T-helper 2 cell treated with Interferon-gamma antibody and Interleukin-4, amounts not matched to agents 100 ng/mL and 5 ng/mL, for 36 hours (primary cell): ENCODE measurements at regions not wholly inside any gene's neighbourhood (a gene's known extent, or its start where the extent isn't known, plus 50 kb on each side); places are given as distances from the start of the nearest gene placed in this dataset.
"Not testable (repeated sequence)": the region's sequence is repeated elsewhere in the genome, so short reads cannot be mapped to it uniquely, and the experiment has no call there.

ENCODE experiments used
- intact Hi-C: fragments of 100-400 bp; cut with micrococcal nuclease; formaldehyde crosslinking; loops from one replicate; pipeline ENCODE4 v1.15.1; 2023

GRCh38 chr6:90714319-90714718, 127.4 kb upstream of the MAP3K7 start:
- intact Hi-C loops = no loop called here

GRCh38 chr6:90712114-90712513, 125.2 kb upstream of the MAP3K7 start:
- intact Hi-C loops = no loop called here

- intact Hi-C loops = no loop called here
Observed at GRCh38 chr6:90709431-90709996, 122.6 kb upstream of the MAP3K7 start.

- intact Hi-C loops = no loop called here
Observed at GRCh38 chr6:90708206-90708737, 121.4 kb upstream of the MAP3K7 start.

- intact Hi-C loops = no loop called here
Observed at GRCh38 chr6:90707246-90707645, 120.4 kb upstream of the MAP3K7 start.

- intact Hi-C loops = no loop called here
Observed at GRCh38 chr6:90703336-90703735, 116.5 kb upstream of the MAP3K7 start.

GRCh38 chr6:90701926-90702325, 115.1 kb upstream of the MAP3K7 start:
- intact Hi-C loops = no loop called here

GRCh38 chr6:90701146-90701781, 114.4 kb upstream of the MAP3K7 start:
- intact Hi-C loops = no loop called here

GRCh38 chr6:90695316-90695715, 108.4 kb upstream of the MAP3K7 start:
- intact Hi-C loops = no loop called here

- intact Hi-C loops = no loop called here
Observed at GRCh38 chr6:90694802-90695201, 107.9 kb upstream of the MAP3K7 start.

- intact Hi-C loops = no loop called here
Observed at GRCh38 chr6:90691823-90692222, 105.0 kb upstream of the MAP3K7 start.

GRCh38 chr6:90689172-90689571, 102.3 kb upstream of the MAP3K7 start:
- intact Hi-C loops = no loop called here

GRCh38 chr6:90687775-90688380, 101.0 kb upstream of the MAP3K7 start:
- intact Hi-C loops = no loop called here

GRCh38 chr6:90681863-90682262, 95.0 kb upstream of the MAP3K7 start:
- intact Hi-C loops = no loop called here

- intact Hi-C loops = no loop called here
Observed at GRCh38 chr6:90678049-90678779, 91.3 kb upstream of the MAP3K7 start.

GRCh38 chr6:90677440-90677839, 90.6 kb upstream of the MAP3K7 start:
- intact Hi-C loops = no loop called here

- intact Hi-C loops = no loop called here
Observed at GRCh38 chr6:90676516-90677300, 89.8 kb upstream of the MAP3K7 start.

GRCh38 chr6:90675107-90675506, 88.2 kb upstream of the MAP3K7 start:
- intact Hi-C loops = not testable (repeated sequence)

- intact Hi-C loops = not testable (repeated sequence)
Observed at GRCh38 chr6:90674077-90674476, 87.2 kb upstream of the MAP3K7 start.

- intact Hi-C loops = no loop called here
Observed at GRCh38 chr6:90669846-90670245, 83.0 kb upstream of the MAP3K7 start.

GRCh38 chr6:90669420-90669819, 82.5 kb upstream of the MAP3K7 start:
- intact Hi-C loops = no loop called here
